ENCODE measurements at regions not wholly inside any gene's neighbourhood (a gene's known extent, or its start where the extent isn't known, plus 50 kb on each side); places are given as distances from the start of the nearest gene placed in this dataset.
"Not testable (repeated sequence)": the region's sequence is repeated elsewhere in the genome, so short reads cannot be mapped to it uniquely, and the experiment has no call there.

DNA sequence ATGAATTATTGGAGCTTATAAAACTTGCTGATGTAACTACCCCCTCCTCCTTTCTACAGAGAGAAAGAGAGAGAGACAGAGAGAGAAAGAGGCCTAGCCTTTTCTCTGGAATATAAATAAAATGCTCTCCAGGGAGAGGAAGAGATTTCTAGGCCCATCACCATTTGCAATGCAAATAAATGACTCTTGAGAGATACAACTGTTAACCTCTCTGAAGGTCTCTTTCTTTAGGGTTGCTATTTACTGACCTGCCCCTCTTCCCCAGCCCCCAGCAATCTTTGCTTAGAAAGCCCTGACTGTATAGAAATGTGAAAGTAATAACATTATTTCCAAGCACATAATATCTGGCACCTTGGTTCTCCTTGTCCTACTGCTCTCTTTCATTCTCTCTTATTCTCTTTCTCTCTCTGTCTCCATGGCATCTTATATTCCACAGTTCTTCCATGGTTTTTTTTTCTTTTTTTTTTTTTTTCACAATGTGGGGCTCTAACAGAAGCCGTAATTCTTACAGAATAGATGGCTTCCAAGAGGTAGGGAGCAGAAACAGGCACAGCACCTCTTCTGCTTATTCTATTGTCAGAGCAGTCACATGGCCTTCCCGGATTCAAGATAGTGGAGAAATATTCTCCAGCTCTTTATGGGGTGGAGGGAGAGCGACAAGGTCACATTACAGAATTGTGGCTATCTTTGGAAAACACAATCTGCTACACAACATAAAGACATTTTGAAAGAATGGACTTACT, 1087.9 kb upstream of the NUDT12 start:
- DNase-seq (ENCODE audit: low read depth in 4 of 4, low spot score in 2 of 4), result no peak

GRCh38 chr5:104646416-104646815, 1083.8 kb upstream of the NUDT12 start:
- no peak for DNase-seq (ENCODE audit: low read depth in 4 of 4, low spot score in 2 of 4)

- no peak for DNase-seq (ENCODE audit: low read depth in 4 of 4, low spot score in 2 of 4)
Measured at GRCh38 chr5:104643320-104643719, 1080.7 kb upstream of the NUDT12 start.

DNA sequence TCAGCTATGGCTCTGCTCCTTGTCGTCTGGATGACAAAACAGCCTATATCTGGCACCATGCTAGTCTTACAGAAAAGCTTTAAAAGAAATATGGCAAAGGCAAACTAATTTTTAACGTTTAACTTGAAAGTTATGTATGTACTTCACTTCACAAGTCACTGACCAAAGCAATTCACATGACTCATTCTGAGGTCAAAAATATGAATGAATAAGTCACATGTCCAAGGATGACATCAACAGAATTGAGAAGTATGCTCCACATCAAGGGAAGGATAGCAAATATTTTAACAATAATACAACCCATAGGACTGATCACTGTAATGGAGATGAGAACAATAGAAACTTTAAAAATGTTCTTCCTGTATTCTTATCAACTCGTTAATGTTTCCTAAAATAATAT, 1072.6 kb upstream of the NUDT12 start:
- no peak for DNase-seq (ENCODE audit: low read depth in 4 of 4, low spot score in 2 of 4)

DNA sequence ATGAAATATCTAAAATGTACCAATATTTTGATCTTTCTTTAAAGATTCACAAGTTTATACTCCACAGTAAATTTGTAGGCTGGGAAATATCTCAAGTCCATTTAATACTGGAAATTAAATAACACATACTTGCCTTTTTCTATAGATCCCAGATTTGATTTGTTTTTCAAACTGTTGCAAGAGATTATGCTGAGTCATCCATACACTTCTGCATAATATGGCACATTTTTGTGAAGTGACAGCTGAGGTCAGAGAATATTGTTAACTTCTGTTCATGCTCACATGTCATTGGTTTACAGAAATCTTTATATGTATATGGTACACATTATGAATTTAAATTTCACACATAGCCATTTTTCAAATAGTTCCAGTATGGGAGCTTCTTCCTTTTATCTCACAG, 1066.3 kb upstream of the NUDT12 start:
- DNase-seq (ENCODE audit: low read depth in 4 of 4, low spot score in 2 of 4), result no peak

DNA sequence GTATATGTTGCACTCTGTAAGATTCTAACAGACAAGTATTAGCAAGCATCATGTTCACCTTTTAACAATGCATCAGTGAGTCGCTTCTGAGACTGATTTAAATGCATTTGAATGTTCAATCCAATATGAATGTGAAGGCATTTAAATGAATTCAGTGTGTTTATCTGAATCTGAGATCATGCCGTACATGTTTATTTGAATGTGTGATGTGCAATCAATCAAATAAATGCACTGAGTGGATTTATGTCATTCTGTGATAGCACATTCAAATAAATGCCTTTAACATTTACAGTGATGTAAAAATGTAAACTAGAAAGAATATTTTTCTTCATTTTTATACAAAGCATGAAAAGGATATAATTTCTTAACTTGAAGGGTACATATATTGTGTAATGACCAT, 1063.5 kb upstream of the NUDT12 start:
- DNase-seq (ENCODE audit: low read depth in 4 of 4, low spot score in 2 of 4), result no peak

DNA sequence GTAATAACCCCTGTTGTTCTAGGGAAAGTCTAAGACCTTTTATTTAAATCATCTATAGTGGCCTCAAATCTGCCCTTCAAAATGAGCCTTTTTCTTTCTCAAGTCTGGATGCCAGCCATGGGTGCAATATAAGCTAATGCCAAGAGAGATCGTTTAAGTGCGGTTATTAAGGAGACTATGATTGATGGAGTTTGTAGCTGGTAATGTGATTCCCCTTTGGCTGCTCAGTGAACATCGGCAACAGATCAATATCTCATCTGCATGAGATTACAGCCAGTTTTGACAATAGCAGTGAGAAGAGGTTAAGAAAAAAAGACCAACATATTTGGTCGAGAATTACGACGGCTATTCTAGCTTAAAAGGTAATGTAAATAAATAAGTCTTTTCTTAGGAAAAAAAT, 1049.4 kb upstream of the NUDT12 start:
- no peak for DNase-seq (ENCODE audit: low read depth in 4 of 4, low spot score in 2 of 4)

GRCh38 chr5:104611135-104611767, 1048.7 kb upstream of the NUDT12 start:
- DNase-seq (ENCODE audit: low read depth in 4 of 4, low spot score in 2 of 4), result no peak

- no peak for DNase-seq (ENCODE audit: low read depth in 4 of 4, low spot score in 2 of 4)
Measured at GRCh38 chr5:104606258-104606829, 1043.8 kb upstream of the NUDT12 start.

GRCh38 chr5:104599726-104600125, 1037.1 kb upstream of the NUDT12 start:
- no peak for DNase-seq (ENCODE audit: low read depth in 4 of 4, low spot score in 2 of 4)

- DNase-seq (ENCODE audit: low read depth in 4 of 4, low spot score in 2 of 4), result no peak
Measured at GRCh38 chr5:104598285-104598684, 1035.7 kb upstream of the NUDT12 start.

- DNase-seq (ENCODE audit: low read depth in 4 of 4, low spot score in 2 of 4), result no peak
Measured at GRCh38 chr5:104594850-104595249, 1032.3 kb upstream of the NUDT12 start.

- no peak for DNase-seq (ENCODE audit: low read depth in 4 of 4, low spot score in 2 of 4)
Measured at GRCh38 chr5:104576677-104577076, 1014.1 kb upstream of the NUDT12 start.

DNA sequence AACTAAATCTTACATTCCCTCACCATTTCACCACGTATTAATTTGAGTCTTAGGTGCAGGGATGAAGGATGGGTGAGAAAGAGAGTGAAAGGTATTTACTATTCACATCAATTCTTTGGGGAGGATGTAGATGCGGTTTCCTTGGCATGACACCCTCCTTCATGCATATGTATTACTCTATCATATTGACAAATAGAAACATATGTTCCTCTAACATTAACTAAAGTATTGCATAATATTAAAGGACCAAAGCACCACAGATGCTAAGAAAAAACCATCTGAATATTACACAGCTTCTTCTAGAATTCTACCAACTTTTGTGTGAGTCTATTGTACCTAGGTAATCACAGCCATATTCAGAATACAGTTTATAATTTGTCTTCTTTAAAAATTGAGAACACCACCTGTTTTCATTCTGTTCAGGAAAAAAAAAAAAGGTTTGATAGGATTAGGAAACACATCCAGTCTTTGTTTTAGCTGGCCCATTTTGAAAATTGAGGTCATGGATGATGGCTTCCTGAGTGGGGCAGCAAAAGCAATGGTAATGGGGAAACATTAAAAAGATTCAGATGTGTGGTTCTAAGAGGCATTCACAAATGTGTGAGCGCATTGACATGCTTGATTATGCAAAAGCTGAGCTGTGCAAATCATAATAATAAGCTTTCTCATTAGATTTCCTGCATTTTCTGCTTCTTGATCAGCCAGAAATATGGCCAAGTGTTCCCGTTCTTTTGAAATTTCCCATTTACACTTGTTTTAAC, 1011.5 kb upstream of the NUDT12 start:
- DNase-seq (ENCODE audit: low read depth in 4 of 4, low spot score in 2 of 4), result no peak

GRCh38 chr5:104569621-104570020, 1007.0 kb upstream of the NUDT12 start:
- DNase-seq (ENCODE audit: low read depth in 4 of 4, low spot score in 2 of 4), result no peak

- DNase-seq (ENCODE audit: low read depth in 4 of 4, low spot score in 2 of 4), result no peak
Measured at GRCh38 chr5:104564530-104564929, 1001.9 kb upstream of the NUDT12 start.

DNA sequence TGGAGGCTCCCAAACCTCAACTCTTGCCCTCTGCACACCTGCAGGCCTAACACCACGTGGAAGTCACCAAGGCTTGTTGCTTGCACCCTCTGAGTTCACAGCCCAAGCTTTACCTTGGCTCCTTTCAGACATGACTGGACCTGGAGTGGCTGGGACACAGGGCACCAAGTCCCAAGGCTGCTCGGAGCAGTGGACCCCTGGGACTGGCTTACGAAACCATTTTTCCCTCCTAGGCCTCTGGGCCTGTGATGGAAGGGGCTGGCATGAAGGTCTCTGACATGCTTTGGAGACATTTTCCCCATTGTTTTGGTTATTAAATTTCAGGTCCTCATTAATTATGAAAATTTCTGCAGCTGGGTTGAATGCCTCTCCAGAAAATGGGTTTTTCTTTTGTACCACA, 994.4 kb upstream of the NUDT12 start:
- DNase-seq (ENCODE audit: low read depth in 4 of 4, low spot score in 2 of 4), result no peak

DNA sequence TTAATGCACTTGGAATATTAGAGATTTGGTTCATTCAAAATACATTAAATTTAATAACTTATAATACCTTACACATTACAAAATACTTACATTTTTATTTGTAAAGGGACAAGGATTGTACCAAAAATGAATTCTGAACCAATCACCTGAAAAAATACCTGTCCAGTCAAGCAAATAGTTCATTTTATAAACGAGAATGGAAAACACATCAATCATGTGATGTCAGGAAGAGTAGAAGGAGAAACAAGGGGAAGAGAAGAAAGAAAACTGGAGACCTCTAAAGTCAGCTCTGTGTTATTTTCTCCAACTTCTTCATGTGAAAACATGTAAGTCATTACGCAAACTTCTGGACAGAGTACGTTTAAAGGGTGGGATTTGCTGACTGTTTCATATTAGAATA, 989.0 kb upstream of the NUDT12 start:
- DNase-seq (ENCODE audit: low read depth in 4 of 4, low spot score in 2 of 4), result no peak

DNA sequence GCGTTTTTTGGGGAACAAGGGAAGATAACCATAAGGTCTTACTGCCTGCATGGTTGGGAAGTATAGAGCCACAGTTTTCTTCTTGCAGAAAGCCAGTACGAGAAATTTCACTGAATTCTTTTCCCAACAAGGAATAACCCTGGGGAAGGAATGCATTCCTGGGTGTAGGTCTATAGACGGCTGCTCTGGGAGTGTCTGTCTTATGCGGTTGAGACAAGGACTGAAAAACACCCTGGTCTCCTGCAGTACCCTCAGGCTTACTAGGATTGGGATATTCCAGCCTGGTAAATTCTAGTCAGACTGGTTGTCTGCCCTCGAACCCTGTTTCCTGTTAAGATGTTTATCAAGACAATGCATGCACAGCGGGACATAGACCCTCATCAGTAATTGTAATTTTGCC, 984.3 kb upstream of the NUDT12 start:
- DNase-seq (ENCODE audit: low read depth in 4 of 4, low spot score in 2 of 4), result not testable (repeated sequence)

DNA sequence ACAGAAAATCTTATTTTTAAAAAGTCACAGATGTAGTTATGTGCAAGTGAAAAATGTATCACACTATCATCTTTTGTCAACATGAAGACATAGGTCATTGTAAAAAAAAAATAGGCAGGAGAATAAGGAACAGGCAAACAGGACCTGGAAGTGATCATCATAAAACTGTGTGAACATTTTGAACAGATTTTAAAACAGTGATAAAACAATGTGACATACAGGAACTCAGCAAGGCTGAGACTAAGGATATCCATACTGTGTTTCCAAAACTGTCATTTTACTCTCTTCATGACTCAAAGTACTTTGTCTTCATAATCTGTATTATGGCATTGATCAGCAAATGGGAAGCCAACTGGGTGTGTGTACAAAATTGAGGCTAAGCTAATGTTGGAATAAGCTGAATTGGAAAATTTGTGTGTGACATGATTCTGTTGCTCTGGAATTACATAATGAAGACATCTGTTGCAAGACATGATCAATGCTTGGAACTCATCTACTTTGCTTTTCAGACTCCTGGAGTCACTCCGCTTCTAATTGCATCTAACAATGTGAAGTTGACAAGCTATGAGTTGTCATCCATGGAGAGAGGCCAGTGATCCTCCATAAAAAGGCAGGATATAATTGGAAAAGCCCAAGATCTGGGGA, 978.7 kb upstream of the NUDT12 start:
- no peak for DNase-seq (ENCODE audit: low read depth in 4 of 4, low spot score in 2 of 4)

- peak in 1 of 4 donors; percentile 12 for DNase-seq (ENCODE audit: low read depth in 4 of 4, low spot score in 2 of 4)
Measured at GRCh38 chr5:104540448-104540847, 977.9 kb upstream of the NUDT12 start.

Measured in left renal cortex interstitium (tissue), 4 donors.